ENCODE measurements at regions not wholly inside any gene's neighbourhood (a gene's known extent, or its start where the extent isn't known, plus 50 kb on each side); places are given as distances from the start of the nearest gene placed in this dataset.

GRCh38 chr3:22349215-22349851, 598.3 kb upstream of the ZNF385D start:
- Histone ChIP-seq H3K9me3 (no peaks in the 10 kb centered on the region), H3K27me3 (no peaks in the 10 kb centered on the region), H3K4me1 (peaks cover 0 to 23% (median 0%) of the 10 kb centered on the region in 3 donors), H3K36me3 (no peaks in the 10 kb centered on the region), H3K4me3 (no peak overlapping the region), H3K27ac (no peak overlapping the region)
- 35 to 40% methylated on average over 3 of the region's 3 CpGs for WGBS, 2 donors (ENCODE audit: low coverage in 1 of 2)
- no peak for ATAC-seq
- TF ChIP-seq CTCF (IDR thresholded peaks at IDR 0.05): no peak

GRCh38 chr3:22351806-22352205, 600.8 kb upstream of the ZNF385D start:
- H3K27ac ChIP-seq: no peak overlapping the region
- H3K4me3 ChIP-seq: no peak overlapping the region
- peaks cover 0 to 23% (median 0%) of the 10 kb centered on the region in 3 donors for H3K4me1 ChIP-seq
- no peaks in the 10 kb centered on the region for H3K27me3 ChIP-seq
- ATAC-seq: no peak
- TF ChIP-seq POLR2A (IDR thresholded peaks at IDR 0.05) (no peak), EP300 (IDR thresholded peaks at IDR 0.05) (no peak), POLR2AphosphoS5 (IDR thresholded peaks at IDR 0.05) (no peak), CTCF (IDR thresholded peaks at IDR 0.05) (no peak)
- 49 to 70% methylated on average over 3 of the region's 3 CpGs for WGBS, 2 donors (ENCODE audit: low coverage in 1 of 2)
- H3K9me3 ChIP-seq: no peaks in the 10 kb centered on the region
- no peaks in the 10 kb centered on the region for H3K36me3 ChIP-seq

GRCh38 chr3:22353126-22353525, 602.1 kb upstream of the ZNF385D start:
- Histone ChIP-seq H3K4me3 (no peak overlapping the region), H3K4me1 (peaks cover 0 to 23% (median 0%) of the 10 kb centered on the region in 3 donors), H3K27me3 (no peaks in the 10 kb centered on the region), H3K36me3 (no peaks in the 10 kb centered on the region), H3K9me3 (no peaks in the 10 kb centered on the region), H3K27ac (no peak overlapping the region)
- WGBS, 2 donors (ENCODE audit: low coverage in 1 of 2): 63 to 80% methylated on average over 1 of the region's 1 CpG
- TF ChIP-seq CTCF (IDR thresholded peaks at IDR 0.05): no peak
- TF ChIP-seq POLR2AphosphoS5 (IDR thresholded peaks at IDR 0.05): no peak
- no peak for TF ChIP-seq EP300 (IDR thresholded peaks at IDR 0.05)
- TF ChIP-seq POLR2A (IDR thresholded peaks at IDR 0.05): no peak
- no peak for ATAC-seq

GRCh38 chr3:22358334-22358733, 607.3 kb upstream of the ZNF385D start:
- WGBS, 2 donors (ENCODE audit: low coverage in 1 of 2): 100% methylated on average over 1 of the region's 1 CpG
- Histone ChIP-seq H3K4me3 (no peak overlapping the region), H3K9me3 (no peaks in the 10 kb centered on the region), H3K36me3 (no peaks in the 10 kb centered on the region), H3K4me1 (no peaks in the 10 kb centered on the region), H3K27me3 (no peaks in the 10 kb centered on the region), H3K27ac (no peak overlapping the region)
- ATAC-seq: no peak
- TF ChIP-seq POLR2AphosphoS5 (IDR thresholded peaks at IDR 0.05): no peak
- no peak for TF ChIP-seq CTCF (IDR thresholded peaks at IDR 0.05)
- TF ChIP-seq POLR2A (IDR thresholded peaks at IDR 0.05): no peak
- TF ChIP-seq EP300 (IDR thresholded peaks at IDR 0.05): no peak

GRCh38 chr3:22360164-22360563, 609.2 kb upstream of the ZNF385D start:
- ATAC-seq: no peak
- H3K36me3 ChIP-seq: no peaks in the 10 kb centered on the region
- no peak overlapping the region for H3K4me3 ChIP-seq
- 49 to 66% methylated on average over 6 of the region's 6 CpGs for WGBS, 2 donors (ENCODE audit: low coverage in 1 of 2)
- H3K9me3 ChIP-seq: no peaks in the 10 kb centered on the region
- no peaks in the 10 kb centered on the region for H3K4me1 ChIP-seq
- TF ChIP-seq POLR2A (IDR thresholded peaks at IDR 0.05): no peak
- no peak for TF ChIP-seq EP300 (IDR thresholded peaks at IDR 0.05)
- TF ChIP-seq POLR2AphosphoS5 (IDR thresholded peaks at IDR 0.05): no peak
- TF ChIP-seq CTCF (IDR thresholded peaks at IDR 0.05): no peak
- no peak overlapping the region for H3K27ac ChIP-seq
- no peaks in the 10 kb centered on the region for H3K27me3 ChIP-seq

All from gastroesophageal sphincter (tissue), 4 donors.